Thyroid gland (tissue), 4 donors: ENCODE measurements at regions not wholly inside any gene's neighbourhood (a gene's known extent, or its start where the extent isn't known, plus 50 kb on each side); places are given as distances from the start of the nearest gene placed in this dataset.

Source experiments
- CTCF ChIP-seq, 6 experiments: fragments of 200-600 bp in 3 of 6; fragments of 450-650 bp in 3 of 6; sonication (generic) in 3 of 6; IDR thresholded peaks; one replicate each; pipeline ENCODE4 v1.5.1; 2016 to 2019; ENCODE audit warnings: antibody characterized with exemption in 6 of 6, mild to moderate bottlenecking in 2 of 6, inconsistent platforms in 1 of 6, moderate library complexity in 1 of 6
- POLR2A ChIP-seq, 2 donors: fragments of 450-650 bp; IDR thresholded peaks; one replicate each; pipeline ENCODE4 v1.6.1; 2017; ENCODE audit warnings: antibody characterized with exemption in 2 of 2, mild to moderate bottlenecking in 2 of 2, moderate library complexity in 1 of 2

- TF ChIP-seq CTCF (IDR thresholded peaks at IDR 0.05) (no peak), POLR2A (IDR thresholded peaks at IDR 0.05) (no peak)
Observed at GRCh38 chr9:1355656-1356055, 305.5 kb downstream of the DMRT2 start.
